ENCODE measurements at regions not wholly inside any gene's neighbourhood (a gene's known extent, or its start where the extent isn't known, plus 50 kb on each side); places are given as distances from the start of the nearest gene placed in this dataset.
"Not testable (repeated sequence)": the region's sequence is repeated elsewhere in the genome, so short reads cannot be mapped to it uniquely, and the experiment has no call there.

GRCh38 chrX:39688576-39689375 is 409.0 kb downstream of the BCOR start:
- DNase-seq: no peak

- no peak for DNase-seq
These were observed 408.2 kb downstream of the BCOR start for GRCh38 chrX:39689376-39690104.

- DNase-seq: no peak
These were observed 407.0 kb downstream of the BCOR start for GRCh38 chrX:39690541-39691415.

- no peak for DNase-seq
These were observed 406.0 kb downstream of the BCOR start for GRCh38 chrX:39691724-39692123.

- DNase-seq: no peak
These were observed 405.0 kb downstream of the BCOR start for GRCh38 chrX:39692796-39693195.

GRCh38 chrX:39693298-39693697 is 404.5 kb downstream of the BCOR start:
- DNase-seq: no peak

GRCh38 chrX:39702636-39703035 is 395.1 kb downstream of the BCOR start:
- DNase-seq: not testable (repeated sequence)

- DNase-seq: no peak
These were observed 394.5 kb downstream of the BCOR start for GRCh38 chrX:39703307-39703706.

GRCh38 chrX:39704590-39704989 is 393.2 kb downstream of the BCOR start:
- DNase-seq: no peak

- no peak for DNase-seq
These were observed 392.5 kb downstream of the BCOR start for GRCh38 chrX:39705290-39705689.

GRCh38 chrX:39709364-39709763 is 388.4 kb downstream of the BCOR start:
- DNase-seq: no peak

- DNase-seq: no peak
These were observed 387.9 kb downstream of the BCOR start for GRCh38 chrX:39709812-39710211.

GRCh38 chrX:39710776-39711175 is 387.0 kb downstream of the BCOR start:
- DNase-seq: no peak

GRCh38 chrX:39714471-39714870 is 383.3 kb downstream of the BCOR start:
- DNase-seq: no peak

GRCh38 chrX:39716401-39716800 is 381.4 kb downstream of the BCOR start:
- no peak for DNase-seq

GRCh38 chrX:39716802-39717540 is 380.8 kb downstream of the BCOR start:
- DNase-seq: no peak

- DNase-seq: no peak
These were observed 378.8 kb downstream of the BCOR start for GRCh38 chrX:39718981-39719380.

- no peak for DNase-seq
These were observed 376.8 kb downstream of the BCOR start for GRCh38 chrX:39720945-39721344.

- no peak for DNase-seq
These were observed 376.0 kb downstream of the BCOR start for GRCh38 chrX:39721566-39722279.

- no peak for DNase-seq
These were observed 373.2 kb downstream of the BCOR start for GRCh38 chrX:39724544-39724943.

GRCh38 chrX:39725114-39725513 is 372.6 kb downstream of the BCOR start:
- DNase-seq: no peak

Data from NCI-H187 treated with DMSO at 0.1 percent for 48 hours (cell line).